Testis (tissue), 2 donors: ENCODE measurements at regions not wholly inside any gene's neighbourhood (a gene's known extent, or its start where the extent isn't known, plus 50 kb on each side); places are given as distances from the start of the nearest gene placed in this dataset.
"Not testable (repeated sequence)": the region's sequence is repeated elsewhere in the genome, so short reads cannot be mapped to it uniquely, and the experiment has no call there.

Experiments
- DNase-seq: peaks from one replicate; pipeline ENCODE4 v3.0.0-alpha.2; 2019
- H3K27ac ChIP-seq, 2 donors: fragments of 200-600 bp; sonication (generic); one replicate each; pipeline ENCODE4 v1.5.1; 2019
- H3K27me3 ChIP-seq: fragments of 200-600 bp; sonication (generic); one replicate; pipeline ENCODE4 v1.5.1; 2019
- H3K36me3 ChIP-seq: fragments of 200-600 bp; sonication (generic); one replicate; pipeline ENCODE4 v1.5.1; 2017; ENCODE audit warnings: low read depth; ENCODE audit errors: missing control alignments
- H3K4me1 ChIP-seq: fragments of 200-600 bp; sonication (generic); one replicate; pipeline ENCODE4 v1.5.1; 2019
- H3K4me3 ChIP-seq, 2 donors: fragments of 200-600 bp; sonication (generic); one replicate each; pipeline ENCODE4 v1.5.1; 2017 to 2019
- H3K9me3 ChIP-seq: fragments of 200-600 bp; sonication (generic); one replicate; pipeline ENCODE4 v1.5.1; 2017
- CTCF ChIP-seq, 3 experiments: fragments of 450-650 bp in 2 of 3; fragments of 200-600 bp in 1 of 3; sonication (generic) in 1 of 3; IDR thresholded peaks; one replicate each; pipeline ENCODE4 v1.5.1; 2016 to 2019; ENCODE audit warnings: antibody characterized with exemption in 3 of 3, mild to moderate bottlenecking in 2 of 3, moderate library complexity in 1 of 3
- POLR2A ChIP-seq: fragments of 450-650 bp; IDR thresholded peaks from one replicate; pipeline ENCODE4 v1.6.1; 2017; ENCODE audit warnings: antibody characterized with exemption, mild to moderate bottlenecking, moderate library complexity
- WGBS, 2 donors: methylation state at CpG; one replicate each; pipeline ENCODE4 v1.1.5; 2018; 5-methylcytosine and 5-hydroxymethylcytosine counted together
- intact Hi-C: fragments of 100-400 bp; cut with DNase I; formaldehyde crosslinking; loops from one replicate; pipeline ENCODE4 v1.15.1; 2023; ENCODE audit warnings: low total_unique reads

- intact Hi-C loops = no loop called here
- Histone ChIP-seq H3K36me3 (no peaks in the 10 kb centered on the region), H3K4me1 (no peaks in the 10 kb centered on the region), H3K27ac (no peak overlapping the region), H3K4me3 (no peak overlapping the region), H3K9me3 (no peaks in the 10 kb centered on the region), H3K27me3 (no peaks in the 10 kb centered on the region)
- TF ChIP-seq CTCF (IDR thresholded peaks at IDR 0.05) (no peak), POLR2A (no peak)
- WGBS, 2 donors = 41 to 43% methylated on average over 8 of the region's 8 CpGs
- DNase-seq = no peak
Measured at GRCh38 chr13:99677116-99677951, 176.1 kb downstream of the TM9SF2 start.

- no peak for DNase-seq
- H3K27ac ChIP-seq = no peak overlapping the region
- H3K9me3 ChIP-seq = no peaks in the 10 kb centered on the region
- no peaks in the 10 kb centered on the region for H3K27me3 ChIP-seq
- H3K36me3 ChIP-seq = no peaks in the 10 kb centered on the region
- TF ChIP-seq POLR2A (no peak), CTCF (IDR thresholded peaks at IDR 0.05) (no peak)
- H3K4me1 ChIP-seq = no peaks in the 10 kb centered on the region
- H3K4me3 ChIP-seq = no peak overlapping the region
- intact Hi-C loops = no loop called here
- 90 to 96% methylated on average over 4 of the region's 4 CpGs for WGBS, 2 donors
Measured at GRCh38 chr13:99671746-99672145, 170.5 kb downstream of the TM9SF2 start.

- H3K27ac ChIP-seq, H3K4me1 ChIP-seq, H3K36me3 ChIP-seq, intact Hi-C loops, H3K27me3 ChIP-seq, H3K4me3 ChIP-seq, H3K9me3 ChIP-seq, DNase-seq: not testable (repeated sequence)
- 93 to 96% methylated on average over 8 of the region's 8 CpGs for WGBS, 2 donors
Measured at GRCh38 chr13:99669096-99669495, 167.8 kb downstream of the TM9SF2 start.

DNA sequence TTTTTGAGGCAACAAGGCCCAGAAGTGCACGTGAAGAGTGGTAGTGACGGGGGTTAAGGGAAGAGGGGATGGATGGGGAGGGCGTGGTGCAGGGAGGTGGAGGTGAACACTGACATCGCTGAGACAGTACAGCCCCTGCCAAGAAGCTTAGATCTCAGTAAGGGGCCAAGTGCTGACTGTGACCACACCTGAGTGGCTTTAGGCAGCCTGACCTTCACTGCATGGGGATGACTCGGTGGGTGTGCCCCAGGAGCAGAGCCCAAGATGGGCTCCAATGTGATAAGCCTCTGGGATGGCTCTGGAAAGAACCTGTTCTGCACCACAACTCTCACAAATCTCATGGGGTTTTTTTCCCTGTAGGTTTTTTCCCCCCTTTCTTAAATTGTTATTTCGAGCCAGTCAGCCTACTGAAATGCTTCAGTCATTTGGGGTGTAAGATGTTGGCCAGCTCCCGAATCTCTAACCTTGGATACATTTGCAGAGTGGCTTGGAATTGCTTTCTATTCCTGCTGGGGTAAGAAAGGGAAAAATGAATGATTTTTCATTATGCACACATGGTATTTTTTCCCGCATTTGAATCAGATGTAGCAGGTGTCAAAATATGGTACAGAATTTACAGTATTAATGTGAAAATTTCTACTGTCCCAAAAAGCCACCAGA, 165.0 kb downstream of the TM9SF2 start:
- H3K27ac ChIP-seq = no peak overlapping the region
- 85 to 88% methylated on average over 8 of the region's 8 CpGs for WGBS, 2 donors
- H3K4me1 ChIP-seq = no peaks in the 10 kb centered on the region
- H3K36me3 ChIP-seq = no peaks in the 10 kb centered on the region
- H3K9me3 ChIP-seq = no peaks in the 10 kb centered on the region
- intact Hi-C loops = no loop called here
- DNase-seq = no peak
- TF ChIP-seq CTCF (IDR thresholded peaks at IDR 0.05) (no peak), POLR2A (no peak)
- no peak overlapping the region for H3K4me3 ChIP-seq
- H3K27me3 ChIP-seq = no peaks in the 10 kb centered on the region

DNA sequence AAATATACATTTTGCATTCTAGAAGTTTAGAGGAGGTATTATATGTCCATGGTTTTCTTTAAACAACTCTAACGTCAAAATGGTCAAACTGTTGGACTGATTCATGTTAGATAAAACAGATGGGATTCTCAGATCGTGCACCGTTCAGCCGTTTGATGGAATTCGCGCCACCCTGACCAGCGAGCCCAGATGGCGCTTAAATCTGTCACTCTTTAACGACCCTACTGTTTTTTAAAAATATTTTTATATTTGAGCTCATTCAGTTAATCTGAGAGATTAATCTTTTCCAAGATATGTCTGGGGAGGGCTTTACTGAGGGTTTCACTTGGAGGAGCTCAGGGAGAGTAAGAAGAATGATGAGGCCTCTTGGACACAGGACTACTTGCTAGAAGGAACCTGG, 164.4 kb downstream of the TM9SF2 start:
- no peaks in the 10 kb centered on the region for H3K36me3 ChIP-seq
- WGBS, 2 donors = 91% methylated on average over 9 of the region's 9 CpGs
- H3K27me3 ChIP-seq = no peaks in the 10 kb centered on the region
- no peaks in the 10 kb centered on the region for H3K9me3 ChIP-seq
- DNase-seq = no peak
- no peak overlapping the region for H3K4me3 ChIP-seq
- H3K27ac ChIP-seq = no peak overlapping the region
- TF ChIP-seq POLR2A (no peak), CTCF (IDR thresholded peaks at IDR 0.05) (no peak)
- intact Hi-C loops = no loop called here
- H3K4me1 ChIP-seq = no peaks in the 10 kb centered on the region
